ENCODE measurements at regions not wholly inside any gene's neighbourhood (a gene's known extent, or its start where the extent isn't known, plus 50 kb on each side); places are given as distances from the start of the nearest gene placed in this dataset.
"Not testable (repeated sequence)": the region's sequence is repeated elsewhere in the genome, so short reads cannot be mapped to it uniquely, and the experiment has no call there.

GRCh38 chr18:45321520-45321919 lies 293.8 kb upstream of the SLC14A2 start:
- DNase-seq, result no peak

- DNase-seq, result no peak
These were observed 292.9 kb upstream of the SLC14A2 start for GRCh38 chr18:45322343-45322742.

GRCh38 chr18:45324101-45324494 lies 291.2 kb upstream of the SLC14A2 start:
- DNase-seq, result no peak

GRCh38 chr18:45324495-45325113 lies 290.7 kb upstream of the SLC14A2 start:
- DNase-seq, result peak; percentile 30

- DNase-seq, result peak; percentile 17
These were observed 289.5 kb upstream of the SLC14A2 start for GRCh38 chr18:45325778-45326177.

- DNase-seq, result no peak
These were observed 288.8 kb upstream of the SLC14A2 start for GRCh38 chr18:45326505-45326904.

- no peak for DNase-seq
These were observed 287.0 kb upstream of the SLC14A2 start for GRCh38 chr18:45328296-45328695.

GRCh38 chr18:45328811-45329210 lies 286.5 kb upstream of the SLC14A2 start:
- DNase-seq, result no peak

GRCh38 chr18:45329316-45329715 lies 286.0 kb upstream of the SLC14A2 start:
- DNase-seq, result no peak

GRCh38 chr18:45330170-45330594 lies 285.1 kb upstream of the SLC14A2 start:
- no peak for DNase-seq

- DNase-seq, result no peak
These were observed 282.4 kb upstream of the SLC14A2 start for GRCh38 chr18:45332871-45333270.

- no peak for DNase-seq
These were observed 281.1 kb upstream of the SLC14A2 start for GRCh38 chr18:45334191-45334590.

GRCh38 chr18:45335282-45336043 lies 279.8 kb upstream of the SLC14A2 start:
- no peak for DNase-seq

- no peak for DNase-seq
These were observed 278.8 kb upstream of the SLC14A2 start for GRCh38 chr18:45336448-45336847.

- no peak for DNase-seq
These were observed 277.8 kb upstream of the SLC14A2 start for GRCh38 chr18:45337477-45337876.

GRCh38 chr18:45339810-45340550 lies 275.3 kb upstream of the SLC14A2 start:
- no peak for DNase-seq

- no peak for DNase-seq
These were observed 274.4 kb upstream of the SLC14A2 start for GRCh38 chr18:45340884-45341283.

- no peak for DNase-seq
These were observed 273.8 kb upstream of the SLC14A2 start for GRCh38 chr18:45341454-45341853.

GRCh38 chr18:45342166-45342565 lies 273.1 kb upstream of the SLC14A2 start:
- no peak for DNase-seq

- no peak for DNase-seq
These were observed 272.6 kb upstream of the SLC14A2 start for GRCh38 chr18:45342653-45343052.

GRCh38 chr18:45343365-45343764 lies 271.9 kb upstream of the SLC14A2 start:
- DNase-seq, result no peak

GRCh38 chr18:45344680-45345079 lies 270.6 kb upstream of the SLC14A2 start:
- not testable (repeated sequence) for DNase-seq

GRCh38 chr18:45349019-45349418 lies 266.3 kb upstream of the SLC14A2 start:
- DNase-seq, result no peak

- DNase-seq, result no peak
These were observed 265.8 kb upstream of the SLC14A2 start for GRCh38 chr18:45349467-45349866.

All from retina (tissue), 1 donor.